ENCODE measurements at regions not wholly inside any gene's neighbourhood (a gene's known extent, or its start where the extent isn't known, plus 50 kb on each side); places are given as distances from the start of the nearest gene placed in this dataset.
A peak's percentile ranks its signal among the peaks of the same experiment; 100 is the strongest.

- H3K27ac ChIP-seq = no peak overlapping the region
- no peaks in the 10 kb centered on the region for H3K27me3 ChIP-seq
- intact Hi-C loops (cut with DNase I) = no loop called here
- H3K36me3 ChIP-seq = no peaks in the 10 kb centered on the region
- no peak for TF ChIP-seq POLR2A (IDR thresholded peaks at IDR 0.05)
- H3K9me3 ChIP-seq = no peaks in the 10 kb centered on the region
- no peak for DNase-seq
- no peak overlapping the region for H3K4me3 ChIP-seq
- H3K4me1 ChIP-seq = no peaks in the 10 kb centered on the region
- 37 to 48% methylated on average over 3 of the region's 3 CpGs for WGBS, 2 donors
These were observed 520.8 kb upstream of the ADAMTS5 start for GRCh38 chr21:27487676-27488075.

GRCh38 chr21:27480841-27481261 is 514.0 kb upstream of the ADAMTS5 start:
- intact Hi-C loops (cut with DNase I) = no loop called here
- Histone ChIP-seq H3K4me3 (no peak overlapping the region), H3K9me3 (no peaks in the 10 kb centered on the region), H3K4me1 (no peaks in the 10 kb centered on the region), H3K27me3 (no peaks in the 10 kb centered on the region), H3K36me3 (no peaks in the 10 kb centered on the region), H3K27ac (no peak overlapping the region)
- DNase-seq = no peak
- 44 to 46% methylated on average over 2 of the region's 2 CpGs for WGBS, 2 donors
- TF ChIP-seq POLR2A (IDR thresholded peaks at IDR 0.05) (no peak), CTCF (IDR thresholded peaks at IDR 0.05) (no peak)

- Histone ChIP-seq H3K36me3 (no peaks in the 10 kb centered on the region), H3K4me1 (no peaks in the 10 kb centered on the region), H3K27ac (no peak overlapping the region), H3K27me3 (no peaks in the 10 kb centered on the region), H3K9me3 (no peaks in the 10 kb centered on the region), H3K4me3 (no peak overlapping the region)
- WGBS, 2 donors = 49 to 63% methylated on average over 2 of the region's 2 CpGs
- intact Hi-C loops (cut with DNase I) = no loop called here
- DNase-seq = no peak
- TF ChIP-seq POLR2A (IDR thresholded peaks at IDR 0.05) (no peak), CTCF (IDR thresholded peaks at IDR 0.05) (no peak)
These were observed 510.4 kb upstream of the ADAMTS5 start for GRCh38 chr21:27477296-27477695.

GRCh38 chr21:27476696-27477095 is 509.8 kb upstream of the ADAMTS5 start:
- WGBS, 2 donors = 14 to 15% methylated on average over 1 of the region's 1 CpG
- Histone ChIP-seq H3K36me3 (no peaks in the 10 kb centered on the region), H3K4me1 (no peaks in the 10 kb centered on the region), H3K27ac (no peak overlapping the region), H3K4me3 (no peak overlapping the region), H3K9me3 (no peaks in the 10 kb centered on the region), H3K27me3 (no peaks in the 10 kb centered on the region)
- intact Hi-C loops (cut with DNase I) = no loop called here
- TF ChIP-seq POLR2A (IDR thresholded peaks at IDR 0.05) (no peak), CTCF (IDR thresholded peaks at IDR 0.05) (peak in 4 of 6 experiments; percentile 16 to 39 (median 26))
- no peak for DNase-seq

- TF ChIP-seq POLR2A (IDR thresholded peaks at IDR 0.05) (no peak), CTCF (IDR thresholded peaks at IDR 0.05) (no peak)
- Histone ChIP-seq H3K9me3 (no peaks in the 10 kb centered on the region), H3K36me3 (no peaks in the 10 kb centered on the region), H3K27me3 (no peaks in the 10 kb centered on the region), H3K4me1 (no peaks in the 10 kb centered on the region), H3K4me3 (no peak overlapping the region), H3K27ac (no peak overlapping the region)
- intact Hi-C loops (cut with DNase I) = no loop called here
- 88 to 94% methylated on average over 7 of the region's 7 CpGs for WGBS, 2 donors
- DNase-seq = no peak
These were observed 508.6 kb upstream of the ADAMTS5 start for GRCh38 chr21:27475363-27475955.

- no peaks in the 10 kb centered on the region for H3K9me3 ChIP-seq
- intact Hi-C loops (cut with DNase I) = no loop called here
- WGBS, 2 donors = 60 to 71% methylated on average over 2 of the region's 2 CpGs
- no peaks in the 10 kb centered on the region for H3K4me1 ChIP-seq
- no peaks in the 10 kb centered on the region for H3K27me3 ChIP-seq
- no peaks in the 10 kb centered on the region for H3K36me3 ChIP-seq
- TF ChIP-seq CTCF (IDR thresholded peaks at IDR 0.05) (no peak), POLR2A (IDR thresholded peaks at IDR 0.05) (no peak)
- H3K27ac ChIP-seq = no peak overlapping the region
- DNase-seq = no peak
- H3K4me3 ChIP-seq = no peak overlapping the region
These were observed 500.5 kb upstream of the ADAMTS5 start for GRCh38 chr21:27467366-27467765.
